Head of caudate nucleus (tissue), 42 donors: ENCODE measurements at regions not wholly inside any gene's neighbourhood (a gene's known extent, or its start where the extent isn't known, plus 50 kb on each side); places are given as distances from the start of the nearest gene placed in this dataset.

Source experiments
- DNase-seq, 42 donors: peaks; one replicate each; pipeline versions ENCODE4 v3.0.0 to v3.0.0-alpha.2; 2020 to 2021; ENCODE audit warnings: mixed read lengths in 7 of 42
- intact Hi-C: fragments of 100-400 bp; cut with DNase I; formaldehyde crosslinking; loops from one replicate; pipeline ENCODE4 v1.15.0; 2022

DNA sequence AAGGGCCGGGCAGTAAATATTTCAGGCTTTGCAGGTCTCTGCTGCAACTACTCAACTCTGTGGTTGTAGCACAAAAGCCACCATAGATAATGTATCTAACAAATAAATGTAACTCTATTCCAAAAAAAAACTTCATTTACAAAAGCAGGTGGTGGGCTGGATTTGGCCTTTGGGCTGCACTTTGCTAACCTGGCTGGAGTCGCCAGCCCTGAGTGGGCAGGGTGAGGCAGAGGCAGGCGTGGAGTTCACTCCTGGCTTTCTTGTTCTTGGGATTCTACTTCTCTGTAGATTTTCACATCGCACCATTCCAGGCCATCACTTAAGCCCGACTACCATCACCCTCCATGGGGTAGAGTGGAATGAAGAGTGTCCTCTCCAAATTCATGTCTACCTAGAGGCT lies 367.6 kb upstream of the MGMT start:
- peak in 3 of 42 donors; percentile 10 to 32 (median 17) for DNase-seq
- intact Hi-C loops = no loop called here

DNA sequence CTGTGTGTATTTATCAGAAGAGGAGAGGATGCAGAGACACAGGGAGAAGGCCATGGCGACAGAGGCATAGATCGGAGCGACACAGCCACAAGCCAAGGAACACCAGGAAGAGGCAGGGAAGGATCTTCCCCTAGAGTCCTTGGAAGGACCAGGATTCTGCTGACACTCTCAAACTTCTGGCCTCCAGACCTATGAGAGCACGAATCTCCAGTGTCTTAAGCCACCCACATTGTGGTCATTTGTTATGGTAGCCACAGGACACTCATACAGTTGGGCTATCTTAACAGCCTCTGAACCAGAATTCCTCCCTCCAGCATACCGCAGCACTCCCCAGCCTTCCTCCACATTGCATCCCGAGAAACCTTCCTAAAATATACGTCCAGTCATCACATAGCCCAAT lies 367.0 kb upstream of the MGMT start:
- peak in 2 of 42 donors; percentile 1 to 7 for DNase-seq
- intact Hi-C loops = no loop called here

DNA sequence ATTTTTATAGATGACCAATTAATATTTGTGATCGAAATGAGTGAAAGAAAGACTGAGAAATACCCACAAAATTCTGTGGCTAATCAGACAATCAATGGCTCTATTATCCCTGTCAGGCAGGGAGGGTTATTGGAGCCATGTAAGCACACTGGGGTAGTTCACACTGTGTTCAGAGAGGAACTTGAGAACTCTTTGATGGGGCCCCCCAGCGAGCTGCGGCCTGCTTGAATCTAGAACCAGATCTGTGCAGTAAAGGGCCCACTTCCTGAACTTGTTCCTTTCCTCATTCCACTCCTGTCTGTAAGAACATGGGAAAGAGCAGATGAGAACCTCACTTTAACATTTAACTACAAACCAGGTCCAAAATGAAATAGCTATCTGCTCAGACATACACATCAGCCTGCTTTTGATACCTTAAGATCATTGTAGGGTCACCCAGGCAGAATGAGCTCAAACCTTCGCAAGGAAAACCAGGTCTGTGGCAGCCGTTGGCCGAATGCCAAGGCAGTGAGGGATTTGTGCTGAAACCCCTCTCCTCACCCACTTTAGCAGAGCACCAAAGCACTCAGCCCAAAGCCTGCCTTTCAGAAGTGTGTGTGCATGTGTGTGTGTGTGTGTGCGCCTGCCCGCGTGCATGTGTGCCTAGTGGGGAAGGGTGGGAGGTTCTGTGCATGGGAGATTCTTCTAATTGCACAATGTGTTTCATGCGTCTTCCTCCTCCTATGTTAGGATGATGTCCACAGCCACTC lies 365.6 kb upstream of the MGMT start:
- DNase-seq = peak in 2 of 42 donors; percentile 28 to 32
- intact Hi-C loops = no loop called here

DNA sequence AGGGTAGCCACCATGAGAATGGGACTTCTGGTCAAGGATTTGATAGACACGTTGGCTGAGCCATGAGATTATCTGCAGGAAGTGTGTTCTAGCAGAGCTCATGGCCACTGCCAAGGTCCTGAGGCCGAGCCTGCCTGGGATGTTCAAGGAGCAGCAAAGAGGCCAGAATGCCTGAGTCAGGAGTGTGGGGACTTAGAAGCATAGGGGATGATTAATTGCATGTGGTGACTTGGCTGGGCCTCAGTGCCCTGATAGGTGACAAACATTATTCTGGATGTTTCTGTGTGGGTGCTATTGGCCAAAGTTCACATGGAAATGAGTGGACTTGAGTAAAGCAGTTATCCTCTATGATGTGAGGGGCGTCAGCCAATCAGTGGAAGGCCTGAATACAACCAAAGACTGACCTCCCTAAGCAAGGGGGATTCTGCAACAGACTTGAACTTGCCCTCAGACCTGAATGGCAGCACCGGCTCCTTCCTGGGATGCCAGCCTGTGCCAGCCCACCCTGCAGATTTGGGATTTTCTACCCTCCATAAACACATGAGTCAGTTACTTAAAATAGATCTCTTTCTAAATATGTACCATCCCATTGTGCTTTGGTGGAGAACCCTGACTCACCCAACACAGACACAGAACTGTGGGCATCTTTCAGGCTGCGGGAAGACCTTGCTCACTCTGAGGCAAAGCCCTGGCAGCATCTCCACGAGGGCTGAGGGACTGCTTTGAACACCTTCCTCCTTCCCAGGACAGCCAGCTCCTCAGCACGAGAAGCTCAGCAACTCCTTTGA lies 363.9 kb upstream of the MGMT start:
- peak in 3 of 42 donors; percentile 25 to 41 (median 32) for DNase-seq
- intact Hi-C loops = no loop called here

DNA sequence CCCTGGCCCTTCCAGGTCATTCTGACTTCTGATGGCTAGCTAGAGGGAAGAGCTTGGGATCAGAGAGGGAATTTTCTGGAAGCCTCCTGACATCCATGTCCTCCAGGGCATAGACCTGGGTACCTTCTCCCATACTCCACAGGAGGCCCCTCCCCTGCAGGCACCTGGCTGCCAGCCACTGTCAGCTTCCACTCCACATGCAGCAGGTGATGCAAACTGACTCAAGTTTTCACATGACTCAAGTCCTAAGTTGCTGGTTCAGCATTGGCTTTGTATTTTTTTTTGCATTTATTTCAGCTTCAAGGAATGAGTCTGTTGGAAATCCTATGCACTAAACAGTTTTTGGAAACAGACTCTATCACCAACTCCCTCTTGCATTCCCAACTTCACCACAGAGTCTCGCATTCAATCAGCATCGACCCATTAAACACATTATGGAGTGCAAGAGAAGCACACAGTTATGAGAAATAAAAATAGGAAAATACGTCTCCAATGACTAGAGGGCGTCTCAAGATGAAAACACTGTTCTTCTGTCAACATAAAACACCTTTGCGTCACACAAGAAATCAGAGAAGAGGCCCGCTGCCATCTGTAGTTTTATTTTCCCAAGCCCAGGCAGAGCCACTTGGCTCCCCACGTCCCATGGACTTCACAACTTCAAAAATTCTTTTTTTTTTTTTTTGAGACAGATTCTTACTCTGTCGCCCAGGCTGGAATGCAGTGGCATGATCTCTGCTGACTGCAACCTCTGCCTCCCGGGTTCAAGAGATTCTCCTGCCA lies 362.6 kb upstream of the MGMT start:
- peak in 2 of 42 donors; percentile 12 to 19 for DNase-seq
- intact Hi-C loops = no loop called here

DNA sequence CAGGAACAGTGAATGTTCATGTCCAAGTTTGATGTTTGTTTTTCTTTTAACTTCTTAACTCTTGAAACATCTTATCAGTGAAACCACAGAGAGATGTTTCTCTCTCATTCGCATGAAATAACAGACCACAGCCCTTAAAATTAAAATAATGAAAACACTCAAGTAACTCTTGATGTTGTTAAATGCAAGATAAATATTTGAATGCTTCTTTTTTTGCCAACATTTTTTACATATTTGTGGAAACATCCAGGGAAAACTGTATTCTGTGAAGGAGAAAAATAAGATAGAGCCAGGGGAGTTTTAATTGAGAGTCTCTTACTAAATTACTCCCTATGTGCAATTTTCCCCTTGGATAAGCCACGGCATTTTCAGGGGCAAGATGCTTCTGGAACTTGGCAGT lies 361.8 kb upstream of the MGMT start:
- intact Hi-C loops = no loop called here
- peak in 1 of 42 donors; percentile 18 for DNase-seq

DNA sequence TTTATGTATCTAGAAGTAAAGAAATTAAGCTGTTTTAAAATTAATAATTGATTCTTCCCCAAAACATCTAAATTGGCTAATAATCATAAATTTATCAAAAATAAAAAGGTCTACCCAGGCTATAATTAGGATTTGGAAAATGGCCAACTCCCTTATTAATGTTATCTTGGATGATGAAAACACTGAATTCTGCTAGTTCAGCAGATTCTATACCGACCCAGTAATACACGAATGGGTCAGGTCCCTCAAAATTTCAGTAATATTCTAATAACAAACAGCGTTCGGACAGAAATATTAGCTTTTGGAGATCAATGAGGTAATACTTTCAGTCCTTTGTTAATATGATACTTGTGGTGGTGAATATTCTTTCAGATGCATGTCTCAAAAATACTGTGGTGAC lies 360.7 kb upstream of the MGMT start:
- no peak for DNase-seq
- intact Hi-C loops = no loop called here

DNA sequence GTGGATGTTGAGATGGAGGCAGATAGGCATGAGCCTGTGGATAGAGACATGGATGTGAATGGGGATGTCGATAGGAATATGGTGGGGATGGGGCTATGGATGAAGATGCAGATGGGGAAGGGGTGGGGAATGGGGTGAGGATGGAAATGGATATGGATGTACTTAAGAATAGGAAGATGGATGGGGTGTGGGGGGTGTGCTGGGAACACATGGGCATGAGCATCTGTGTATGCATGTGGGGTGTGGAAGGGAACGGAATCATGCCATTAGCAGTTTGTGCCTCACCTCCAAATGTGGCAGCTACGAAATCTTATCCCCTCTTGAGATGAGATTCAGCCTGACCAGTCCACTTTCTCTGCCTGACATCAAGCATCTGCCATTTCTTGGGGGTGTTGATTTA lies 359.5 kb upstream of the MGMT start:
- peak in 2 of 42 donors; percentile 21 to 22 for DNase-seq
- intact Hi-C loops = no loop called here

DNA sequence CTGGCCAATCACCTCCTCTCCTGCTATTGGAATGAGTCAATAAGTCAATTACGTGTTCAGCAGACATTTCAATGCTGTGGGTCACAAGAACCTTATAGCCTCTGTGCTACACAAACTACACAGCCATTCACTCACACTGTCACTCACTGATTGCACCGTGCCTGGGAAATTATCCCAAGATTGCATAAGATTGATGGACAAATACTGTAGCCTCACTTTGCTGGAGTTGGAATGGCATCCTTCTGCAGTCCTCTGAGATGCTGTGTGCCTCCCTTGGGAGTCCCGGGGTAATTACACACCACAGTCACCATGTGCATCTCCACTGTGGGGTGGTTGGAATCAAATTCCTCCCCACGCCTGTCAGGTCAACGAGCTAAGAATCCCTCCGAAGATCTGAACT lies 358.7 kb upstream of the MGMT start:
- intact Hi-C loops = no loop called here
- no peak for DNase-seq

DNA sequence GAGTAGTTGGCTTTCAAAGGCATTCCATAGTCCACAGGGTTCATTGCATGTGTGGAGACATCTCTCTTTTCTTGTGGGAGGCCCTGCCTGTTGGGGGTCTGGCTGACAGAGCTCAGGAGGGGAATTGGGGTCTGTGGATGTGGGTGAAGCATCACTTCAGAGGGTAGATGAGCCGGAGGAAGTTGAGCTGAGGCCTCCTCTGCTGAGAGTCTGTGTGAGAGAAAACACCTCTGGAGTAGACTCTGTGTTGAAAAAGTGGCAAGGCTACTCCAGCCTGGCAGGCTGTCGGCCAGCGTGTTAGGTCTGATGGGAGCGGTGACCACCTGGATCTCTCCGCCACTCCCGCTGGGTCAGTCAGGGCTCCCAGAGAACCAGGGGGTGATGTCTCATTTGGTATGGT lies 358.0 kb upstream of the MGMT start:
- intact Hi-C loops = no loop called here
- peak in 1 of 42 donors; percentile 13 for DNase-seq

DNA sequence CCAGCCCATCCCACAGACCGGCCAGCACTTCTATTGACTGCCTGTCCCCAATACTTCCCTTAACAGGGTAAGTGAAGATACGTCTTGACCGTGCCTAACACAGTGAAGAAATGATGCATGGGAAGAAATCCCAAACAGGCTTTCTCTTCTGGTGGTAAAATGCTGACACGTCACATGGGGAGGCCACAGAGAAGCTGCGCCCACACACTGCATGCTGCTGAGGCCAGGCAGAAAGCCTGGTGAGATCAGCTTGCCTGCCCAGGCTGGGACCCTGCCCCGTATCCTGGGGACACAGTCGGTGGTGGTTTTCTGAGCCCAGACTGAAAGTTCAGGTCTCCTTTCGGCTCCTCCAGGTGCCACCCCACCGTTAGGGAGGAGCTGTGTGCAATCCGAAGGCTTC lies 356.3 kb upstream of the MGMT start:
- intact Hi-C loops = no loop called here
- no peak for DNase-seq

DNA sequence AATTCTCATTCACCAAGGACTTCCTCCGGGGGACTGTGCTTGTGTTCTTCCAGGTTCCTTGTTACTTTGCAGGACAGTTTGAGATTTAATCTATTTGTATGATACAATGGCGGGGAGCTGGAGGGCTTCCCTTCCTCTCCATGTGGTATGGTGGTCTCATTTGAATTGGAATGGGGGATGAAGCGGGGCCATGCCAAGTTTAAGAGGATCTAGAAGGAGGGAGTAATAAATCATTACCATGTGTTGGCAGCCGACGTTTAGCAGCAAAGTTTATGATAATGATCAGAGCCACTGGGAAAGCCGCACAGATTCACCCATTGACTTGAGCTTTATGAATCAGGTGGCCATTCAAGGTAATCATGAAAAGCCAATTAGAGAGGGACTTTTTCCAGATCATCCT lies 355.1 kb upstream of the MGMT start:
- no peak for DNase-seq
- intact Hi-C loops = no loop called here

DNA sequence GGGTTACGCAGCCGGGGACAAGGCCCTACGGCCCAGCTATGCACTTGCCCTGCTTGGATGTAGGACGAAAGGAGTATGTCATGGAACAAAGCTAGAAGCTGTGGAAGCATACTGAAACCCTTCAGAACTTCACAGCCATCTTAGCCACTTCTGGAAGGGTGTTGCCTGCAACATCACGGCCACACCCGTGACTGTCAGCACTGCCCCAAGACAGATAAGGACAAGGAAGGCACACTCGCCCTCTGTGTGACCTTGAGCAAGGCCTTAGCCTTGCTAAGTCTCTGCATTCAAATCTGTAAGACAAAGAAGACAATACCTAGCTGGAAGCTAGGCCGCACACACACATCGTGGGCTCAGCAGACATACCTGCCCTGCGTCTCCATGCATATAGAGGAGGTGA lies 352.5 kb upstream of the MGMT start:
- intact Hi-C loops = no loop called here
- DNase-seq = no peak

DNA sequence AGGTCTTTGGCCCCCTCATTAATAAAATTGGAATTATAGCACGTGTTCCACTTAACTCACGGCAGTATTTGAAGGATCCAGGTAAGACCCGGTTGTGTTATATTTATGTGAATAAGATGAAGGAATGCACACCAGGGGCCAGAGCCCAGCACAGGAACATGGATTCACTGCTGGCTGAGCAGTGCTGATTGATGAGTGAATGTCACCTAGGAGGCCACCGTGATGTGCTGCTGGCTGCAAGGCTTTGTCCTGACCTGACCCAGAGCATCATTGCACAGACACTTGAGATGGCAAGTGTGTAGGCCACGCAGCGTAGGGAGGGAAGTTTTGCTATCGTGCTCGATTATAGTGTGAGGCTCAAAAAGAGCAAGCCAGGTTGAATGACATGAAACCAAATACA lies 350.7 kb upstream of the MGMT start:
- DNase-seq = no peak
- intact Hi-C loops = no loop called here

DNA sequence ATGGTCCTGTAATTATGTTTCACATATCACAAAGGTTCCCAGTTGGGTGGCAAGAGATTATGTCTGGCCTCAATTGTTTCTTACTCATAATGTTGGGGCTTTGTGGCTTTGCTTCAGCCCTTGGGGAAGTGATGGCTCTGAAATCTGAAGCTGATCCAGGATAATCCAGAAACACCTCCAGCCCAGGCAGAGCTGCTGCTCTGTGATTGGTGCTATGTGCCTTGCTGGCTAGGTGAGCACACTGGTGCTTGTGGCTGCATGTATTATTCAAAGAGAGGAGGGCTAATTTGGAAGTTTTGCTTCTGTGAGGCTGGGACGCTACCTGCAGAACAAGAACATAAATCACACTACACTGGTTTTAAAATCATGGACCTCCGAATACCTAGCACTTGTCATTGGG lies 346.6 kb upstream of the MGMT start:
- intact Hi-C loops = no loop called here
- DNase-seq = no peak

DNA sequence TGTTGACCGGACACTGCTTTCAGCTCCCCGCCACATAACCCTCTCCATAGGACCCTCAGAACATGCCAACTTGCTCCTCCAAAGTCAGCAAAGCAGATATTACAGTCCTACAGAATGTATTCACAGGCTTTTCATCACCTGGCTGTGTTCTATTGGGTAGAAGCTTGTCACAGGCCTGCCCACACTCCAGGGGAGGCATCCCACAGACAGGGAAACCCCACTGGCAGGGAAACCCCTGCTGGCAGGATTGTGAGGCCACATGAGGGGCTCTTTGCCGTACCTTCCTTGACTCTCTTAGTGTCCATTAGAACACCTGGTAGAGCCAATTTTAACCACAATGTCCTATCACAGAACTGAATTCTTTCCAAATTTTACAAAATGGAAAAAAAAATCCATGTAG lies 344.2 kb upstream of the MGMT start:
- intact Hi-C loops = no loop called here
- no peak for DNase-seq

DNA sequence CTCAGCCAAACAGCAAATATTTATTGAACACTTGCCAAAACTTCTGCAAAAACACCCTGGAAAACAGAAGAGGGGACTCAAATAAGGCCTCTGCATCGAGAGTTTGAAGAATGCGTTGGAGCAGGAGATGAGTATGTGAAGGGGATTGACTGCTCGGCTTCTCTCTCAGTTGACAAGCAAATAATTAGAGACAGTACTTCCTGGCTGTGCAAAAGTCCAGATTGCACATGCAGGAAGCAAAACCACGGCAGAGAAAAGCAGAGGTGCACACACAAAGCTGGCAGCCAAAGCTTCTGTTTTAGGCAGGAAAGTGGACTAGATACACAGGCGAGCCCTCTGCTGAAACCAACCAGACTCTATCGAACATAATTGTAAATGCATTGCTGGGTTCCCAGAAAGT lies 343.6 kb upstream of the MGMT start:
- intact Hi-C loops = no loop called here
- DNase-seq = no peak

DNA sequence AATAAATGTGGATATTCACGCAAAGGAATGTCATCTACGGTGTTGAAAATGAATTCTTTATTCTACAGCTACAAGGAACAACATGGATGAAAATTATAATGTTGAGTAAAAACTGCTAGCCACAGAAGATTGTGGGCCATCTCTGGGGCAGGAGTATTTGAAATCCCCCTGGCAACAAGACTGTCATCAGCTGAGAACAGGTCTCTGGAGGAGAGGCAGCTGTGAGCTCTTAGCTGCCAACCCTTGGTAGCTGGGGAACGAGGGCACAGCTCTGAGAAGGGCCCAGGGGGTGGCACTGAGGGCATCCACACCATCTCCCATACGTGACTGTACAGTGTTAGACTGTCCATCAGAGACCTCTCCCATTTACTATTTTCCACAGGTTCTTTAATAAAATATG lies 340.1 kb upstream of the MGMT start:
- intact Hi-C loops = no loop called here
- DNase-seq = no peak

DNA sequence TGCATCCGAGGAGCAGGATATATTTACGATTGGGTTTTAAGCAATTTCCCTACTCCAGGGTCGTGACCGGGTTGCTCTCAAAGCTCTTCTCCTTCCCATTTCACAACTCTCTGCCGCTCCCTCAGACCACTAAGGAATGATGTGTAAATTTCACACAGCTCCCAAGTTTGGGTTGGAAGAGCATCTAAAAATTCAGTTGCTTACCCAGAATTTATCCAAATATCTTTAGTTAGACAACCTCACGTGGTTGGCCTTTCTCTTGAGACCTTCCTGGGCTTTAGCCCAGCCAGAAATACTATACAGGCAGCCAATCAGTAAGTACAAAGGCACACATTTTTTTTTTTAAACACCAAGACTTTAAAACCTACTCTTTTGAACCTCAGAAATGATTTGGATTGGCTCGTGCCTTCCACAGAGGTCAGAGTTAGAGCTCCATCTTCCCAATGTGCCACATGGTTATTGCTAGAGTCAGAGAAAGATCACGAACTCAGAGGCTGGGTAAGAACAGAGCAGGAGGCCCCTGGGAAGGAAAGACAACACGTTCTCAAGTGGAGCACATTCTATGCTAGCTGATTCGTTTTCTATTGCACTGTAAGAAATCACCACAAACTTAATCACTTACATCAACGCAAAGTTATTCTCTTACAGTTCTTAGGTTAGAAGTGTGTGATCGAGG lies 335.4 kb upstream of the MGMT start:
- intact Hi-C loops = no loop called here

DNA sequence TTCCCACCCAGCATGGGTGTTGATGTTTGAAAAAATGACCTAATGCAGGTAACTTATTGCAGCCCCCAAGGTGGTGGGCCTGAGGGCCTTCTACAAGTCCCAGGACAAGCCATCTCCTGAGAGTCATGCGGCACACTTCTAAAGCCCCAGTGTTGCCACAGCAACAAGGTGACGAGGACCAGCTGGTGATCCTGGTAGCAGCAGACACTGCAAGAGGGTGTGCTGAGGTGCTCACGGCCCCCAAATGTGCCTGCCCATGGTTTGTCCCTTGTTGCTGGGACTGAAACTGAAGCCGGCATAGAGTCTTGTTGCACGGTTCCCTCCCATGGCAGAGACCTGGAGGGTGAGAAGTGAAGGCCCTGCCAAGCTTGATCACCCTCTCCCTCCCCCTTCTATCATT lies 333.2 kb upstream of the MGMT start:
- intact Hi-C loops = no loop called here
- no peak for DNase-seq

More for the DNA sequence above, 335.4 kb upstream of the MGMT start:
- no peak for DNase-seq
